Neuronal stem cell (in vitro differentiated cells): ENCODE measurements at regions not wholly inside any gene's neighbourhood (a gene's known extent, or its start where the extent isn't known, plus 50 kb on each side); places are given as distances from the start of the nearest gene placed in this dataset.

Source experiments
- DNase-seq: peaks from one replicate; pipeline ENCODE4 v3.0.0-alpha.2; 2013; ENCODE audit warnings: low spot score
- H2AFZ ChIP-seq: one replicate; pipeline ENCODE4 v1.6.1; 2013; ENCODE audit warnings: mild to moderate bottlenecking, low read length, inconsistent platforms
- H2AK5ac ChIP-seq: 2 replicates; pipeline ENCODE4 v1.6.1; 2013; ENCODE audit warnings: low read depth, mild to moderate bottlenecking, inconsistent platforms, low read length, moderate library complexity, mixed read lengths
- H2BK120ac ChIP-seq: 2 replicates; pipeline ENCODE4 v1.6.1; 2013; ENCODE audit warnings: low read depth, mild to moderate bottlenecking, inconsistent platforms, low read length, moderate library complexity, mixed read lengths
- H2BK12ac ChIP-seq: one replicate; pipeline ENCODE4 v1.6.1; 2013; ENCODE audit warnings: low read length, inconsistent platforms
- H2BK15ac ChIP-seq: 2 replicates; pipeline ENCODE4 v1.6.1; 2013; ENCODE audit warnings: mild to moderate bottlenecking, low read length, inconsistent platforms, mixed read lengths
- H2BK5ac ChIP-seq: one replicate; pipeline ENCODE4 v1.6.1; 2013; ENCODE audit warnings: inconsistent platforms, mild to moderate bottlenecking, low read length, moderate library complexity
- H3K14ac ChIP-seq: one replicate; pipeline ENCODE4 v1.6.1; 2013; ENCODE audit warnings: low read length, inconsistent platforms
- H3K18ac ChIP-seq: 2 replicates; pipeline ENCODE4 v1.6.1; 2013; ENCODE audit warnings: low read length, inconsistent platforms
- H3K23ac ChIP-seq: 2 replicates; pipeline ENCODE4 v1.6.1; 2013; ENCODE audit warnings: low read depth, mild to moderate bottlenecking, mixed read lengths, low read length, inconsistent platforms; ENCODE audit not compliant: poor library complexity
- H3K27ac ChIP-seq: replicated peaks from 3 replicates; pipeline ENCODE4 v1.5.1; 2013; ENCODE audit warnings: low read length, inconsistent platforms
- H3K27me3 ChIP-seq, 3 experiments: 2 replicates each; pipeline ENCODE4 v1.6.1; 2013; ENCODE audit warnings: low read length in 3 of 3, mild to moderate bottlenecking in 2 of 3, inconsistent platforms in 1 of 3, low read depth in 1 of 3, mixed read lengths in 1 of 3, moderate library complexity in 1 of 3; ENCODE audit not compliant: control insufficient read depth in 3 of 3, insufficient read depth in 3 of 3
- H3K36me3 ChIP-seq, 2 donors: replicated peaks in 1 of 2; 2 replicates each; pipeline ENCODE4 v1.6.1; 2013; ENCODE audit warnings: low read length in 2 of 2; ENCODE audit not compliant: control insufficient read depth in 2 of 2, insufficient read depth in 2 of 2
- H3K4ac ChIP-seq: 2 replicates; pipeline ENCODE4 v1.6.1; 2013; ENCODE audit warnings: inconsistent platforms, mild to moderate bottlenecking, low read length, moderate library complexity
- H3K4me1 ChIP-seq, 2 donors: 1 replicate in 1 of 2; 2 replicates in 1 of 2; pipeline ENCODE4 v1.6.1; 2013; ENCODE audit warnings: low read length in 2 of 2, low read depth in 1 of 2; ENCODE audit not compliant: control insufficient read depth in 2 of 2, insufficient read depth in 1 of 2
- H3K4me2 ChIP-seq: one replicate; pipeline ENCODE4 v1.6.1; 2013; ENCODE audit warnings: mild to moderate bottlenecking, low read length, inconsistent platforms; ENCODE audit not compliant: insufficient read depth, poor library complexity, severe bottlenecking
- H3K4me3 ChIP-seq, 2 donors: 2 replicates each; pipeline ENCODE4 v1.5.1; 2013; ENCODE audit warnings: low read length in 2 of 2, mild to moderate bottlenecking in 2 of 2, inconsistent platforms in 1 of 2, moderate library complexity in 1 of 2
- H3K79me1 ChIP-seq: one replicate; pipeline ENCODE4 v1.6.1; 2013; ENCODE audit warnings: low read depth, mild to moderate bottlenecking, inconsistent platforms, low read length, moderate library complexity
- H3K9ac ChIP-seq: one replicate; pipeline ENCODE4 v1.6.1; 2013; ENCODE audit warnings: mild to moderate bottlenecking, low read depth, low read length, inconsistent platforms; ENCODE audit not compliant: poor library complexity
- H3K9me3 ChIP-seq, 2 donors: replicated peaks in 1 of 2; 2 replicates each; pipeline versions ENCODE3 to v1.6.1; 2013; ENCODE audit warnings: low read length in 2 of 2, mild to moderate bottlenecking in 2 of 2, inconsistent platforms in 1 of 2, low read depth in 1 of 2, mixed read lengths in 1 of 2, moderate library complexity in 1 of 2; ENCODE audit not compliant: control insufficient read depth in 2 of 2, insufficient read depth in 1 of 2
- H4K8ac ChIP-seq: one replicate; pipeline ENCODE4 v1.6.1; 2013; ENCODE audit warnings: low read depth, mild to moderate bottlenecking, inconsistent platforms, low read length, moderate library complexity
- H4K91ac ChIP-seq: one replicate; pipeline ENCODE4 v1.6.1; 2013; ENCODE audit warnings: low read length, low read depth, mild to moderate bottlenecking, inconsistent platforms; ENCODE audit not compliant: poor library complexity
- WGBS, 2 donors: extraction: QIAGEN DNeasy Blood & Tissue Kit; methylation state at CpG; one replicate each; pipeline ENCODE4 v1.1.7; 2013; ENCODE audit warnings: missing lambda C conversion rate in 2 of 2, mixed read lengths in 1 of 2; ENCODE audit not compliant: insufficient read length in 2 of 2, insufficient replicate concordance in 1 of 2; ENCODE audit errors: extremely low coverage in 2 of 2; 5-methylcytosine and 5-hydroxymethylcytosine counted together

DNA sequence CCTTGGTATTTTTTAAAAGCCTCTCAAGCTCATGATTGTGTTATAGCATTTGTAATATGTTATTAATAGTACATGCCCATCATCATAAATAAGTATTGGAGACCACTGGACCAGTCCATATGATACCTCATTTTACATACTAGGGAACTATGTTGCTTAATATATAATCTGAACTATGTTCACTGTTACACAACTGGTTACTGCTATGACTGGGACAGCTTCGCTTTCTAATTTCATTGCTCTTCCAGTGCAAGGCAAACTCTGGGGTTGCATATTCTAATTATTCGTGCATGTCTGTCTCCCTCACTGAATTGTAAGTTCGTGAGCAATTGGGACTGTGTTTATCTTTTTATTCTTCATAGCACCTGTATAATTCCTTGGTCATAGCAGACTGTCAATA lies 330.5 kb downstream of the RAPGEF2 start:
- Histone ChIP-seq H2BK120ac (no peak overlapping the region), H3K36me3 (no peaks in the 10 kb centered on the region), H3K4me2 (no peak overlapping the region), H2BK12ac (no peak overlapping the region), H3K9me3 (no peaks in the 10 kb centered on the region), H3K4ac (no peak overlapping the region), H3K14ac (no peak overlapping the region), H3K27me3 (no peaks in the 10 kb centered on the region), H4K8ac (no peak overlapping the region), H3K27ac (no peak overlapping the region), H4K91ac (no peak overlapping the region), H2BK15ac (no peak overlapping the region), H3K23ac (no peak overlapping the region), H3K18ac (no peak overlapping the region), H3K4me3 (no peak overlapping the region), H2AK5ac (no peak overlapping the region), H3K79me1 (no peaks in the 10 kb centered on the region), H3K9ac (no peak overlapping the region), H2BK5ac (no peak overlapping the region), H3K4me1 (peaks cover 0 to 2% of the 10 kb centered on the region in 2 donors), H2AFZ (no peak overlapping the region)
- no peak for DNase-seq
- no CpG with 5 or more reads among the region's 3 CpGs for WGBS, 2 donors

DNA sequence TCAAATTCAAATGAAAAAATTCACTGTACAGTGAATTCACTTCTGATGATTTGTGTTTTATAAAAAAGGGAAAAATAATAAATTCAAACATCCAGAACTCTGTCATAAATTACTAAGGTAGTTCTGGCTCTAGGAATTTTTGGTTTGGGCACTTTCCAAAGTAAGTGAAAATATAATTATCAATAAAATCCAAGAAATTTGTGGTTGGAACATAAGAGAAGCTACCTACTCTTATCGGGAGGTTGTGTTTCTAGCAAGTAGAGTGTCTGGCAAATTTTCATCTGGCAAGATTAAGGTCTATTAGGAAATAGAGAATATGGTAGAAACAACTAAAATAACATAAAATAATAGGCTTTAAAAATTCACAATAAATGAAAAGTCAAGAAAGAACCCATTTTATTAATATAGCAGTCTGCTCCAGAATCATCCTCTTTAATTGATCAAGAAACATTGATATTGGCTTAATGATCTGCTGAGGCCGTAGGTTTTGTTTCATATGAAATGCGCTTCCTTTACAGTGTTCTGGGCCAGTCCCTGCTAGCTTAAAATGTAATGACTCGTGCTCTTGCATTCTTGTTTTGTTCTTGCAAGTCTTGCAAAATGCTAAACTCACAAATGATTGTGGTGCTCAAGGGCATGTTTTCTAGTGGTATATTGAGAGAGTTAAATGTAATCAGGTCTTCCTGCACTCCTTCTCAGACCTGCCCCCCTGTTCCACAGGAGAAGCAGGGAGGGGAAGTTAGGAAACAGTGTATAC lies 331.4 kb downstream of the RAPGEF2 start:
- H3K79me1 ChIP-seq = no peaks in the 10 kb centered on the region
- no peaks in the 10 kb centered on the region for H3K4me1 ChIP-seq
- no CpG with 5 or more reads among the region's 4 CpGs for WGBS, 2 donors
- H3K4me2 ChIP-seq = no peak overlapping the region
- H3K9ac ChIP-seq = no peak overlapping the region
- no peak overlapping the region for H4K8ac ChIP-seq
- H3K36me3 ChIP-seq = no peaks in the 10 kb centered on the region
- no peak overlapping the region for H3K4ac ChIP-seq
- no peak overlapping the region for H4K91ac ChIP-seq
- H2BK120ac ChIP-seq = no peak overlapping the region
- no peak overlapping the region for H3K18ac ChIP-seq
- H3K23ac ChIP-seq = no peak overlapping the region
- H2AFZ ChIP-seq = no peak overlapping the region
- no peaks in the 10 kb centered on the region for H3K27me3 ChIP-seq
- H2BK5ac ChIP-seq = no peak overlapping the region
- no peak overlapping the region for H3K14ac ChIP-seq
- H2BK12ac ChIP-seq = no peak overlapping the region
- H3K9me3 ChIP-seq = no peaks in the 10 kb centered on the region
- H3K4me3 ChIP-seq = no peak overlapping the region
- no peak for DNase-seq
- H3K27ac ChIP-seq = no peak overlapping the region
- H2BK15ac ChIP-seq = no peak overlapping the region
- H2AK5ac ChIP-seq = no peak overlapping the region

DNA sequence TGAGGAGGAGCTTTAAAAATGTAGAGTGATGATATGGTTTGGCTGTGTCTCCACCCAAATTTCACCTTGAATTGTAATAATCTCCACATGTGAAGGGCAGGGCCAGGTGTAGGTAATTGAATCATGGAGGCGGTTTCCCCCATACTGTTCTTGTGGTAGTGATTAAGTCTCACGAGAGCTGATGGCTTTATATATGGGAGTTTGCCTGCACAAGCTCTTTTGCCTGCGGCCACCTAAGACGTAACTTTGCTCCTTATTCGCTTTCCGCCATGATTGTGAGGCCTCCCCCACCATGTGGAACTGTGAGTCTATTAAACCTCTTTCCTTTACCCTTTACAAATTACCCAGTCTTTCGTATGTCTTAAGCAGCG lies 332.0 kb downstream of the RAPGEF2 start:
- Histone ChIP-seq H3K27me3 (no peaks in the 10 kb centered on the region), H3K14ac (no peak overlapping the region), H4K8ac (no peak overlapping the region), H3K4ac (no peak overlapping the region), H2BK5ac (no peak overlapping the region), H3K9me3 (no peaks in the 10 kb centered on the region), H3K4me2 (no peak overlapping the region), H3K79me1 (no peaks in the 10 kb centered on the region), H2BK120ac (no peak overlapping the region), H2AFZ (no peak overlapping the region), H3K18ac (no peak overlapping the region), H3K4me3 (no peak overlapping the region), H3K23ac (no peak overlapping the region), H2BK15ac (no peak overlapping the region), H2AK5ac (no peak overlapping the region), H3K36me3 (no peaks in the 10 kb centered on the region), H2BK12ac (no peak overlapping the region), H3K27ac (no peak overlapping the region), H3K9ac (no peak overlapping the region), H4K91ac (no peak overlapping the region), H3K4me1 (no peaks in the 10 kb centered on the region)
- DNase-seq = no peak
- no CpG with 5 or more reads among the region's 8 CpGs for WGBS, 2 donors

DNA sequence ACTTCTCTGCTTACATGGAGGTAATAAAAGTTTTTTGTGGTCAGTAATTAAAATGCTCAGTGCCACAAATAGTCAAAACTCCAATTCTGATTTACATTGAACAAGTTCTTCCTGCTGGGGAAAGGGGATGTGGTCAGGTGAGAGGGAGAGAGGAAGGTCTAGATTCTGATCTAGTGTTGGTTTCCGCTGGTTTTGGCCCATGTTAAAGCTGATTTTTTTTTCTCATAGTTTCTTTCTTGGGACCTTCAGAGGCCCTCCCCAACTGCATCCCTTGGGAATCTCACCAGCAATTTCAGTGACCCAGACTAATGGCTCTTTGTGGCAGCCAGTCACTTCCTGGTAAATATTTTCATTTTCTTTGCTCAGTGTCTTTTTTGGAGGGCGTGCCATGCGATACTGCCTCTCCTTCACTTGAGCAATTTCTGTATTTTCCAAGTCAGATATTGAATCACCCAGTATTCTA lies 332.7 kb downstream of the RAPGEF2 start:
- Histone ChIP-seq H2BK12ac (no peak overlapping the region), H3K18ac (no peak overlapping the region)
- no CpG with 5 or more reads among the region's 3 CpGs for WGBS, 2 donors

More for the DNA sequence above, 332.7 kb downstream of the RAPGEF2 start:
- H3K9me3 ChIP-seq = no peaks in the 10 kb centered on the region
- no peak overlapping the region for H3K9ac ChIP-seq
- no peaks in the 10 kb centered on the region for H3K36me3 ChIP-seq
- no peak overlapping the region for H3K27ac ChIP-seq
- no peak overlapping the region for H2AFZ ChIP-seq
- no peak overlapping the region for H4K8ac ChIP-seq
- H3K4ac ChIP-seq = no peak overlapping the region
- H3K27me3 ChIP-seq = no peaks in the 10 kb centered on the region
- no peak overlapping the region for H3K14ac ChIP-seq
- no peak overlapping the region for H3K4me2 ChIP-seq
- H4K91ac ChIP-seq = no peak overlapping the region
- H3K4me1 ChIP-seq = no peaks in the 10 kb centered on the region
- H3K23ac ChIP-seq = no peak overlapping the region
- no peak for DNase-seq
- no peak overlapping the region for H2BK120ac ChIP-seq
- no peak overlapping the region for H2BK5ac ChIP-seq
- no peak overlapping the region for H3K4me3 ChIP-seq
- H2AK5ac ChIP-seq = no peak overlapping the region
- H3K79me1 ChIP-seq = no peaks in the 10 kb centered on the region
- H2BK15ac ChIP-seq = no peak overlapping the region
